GM21529 (cell line): ENCODE measurements at regions not wholly inside any gene's neighbourhood (a gene's known extent, or its start where the extent isn't known, plus 50 kb on each side); places are given as distances from the start of the nearest gene placed in this dataset.

ENCODE experiments used
- ATAC-seq: cut with Tn5 transposase; IDR thresholded peaks from one replicate; pipeline ENCODE4 v1.9.1; 2021; ENCODE audit not compliant: unreplicated experiment

GRCh38 chr14:71321574-71322315 is 414.5 kb downstream of the PCNX1 start:
- no peak for ATAC-seq

- ATAC-seq = no peak
Observed at GRCh38 chr14:71322655-71323250, 415.5 kb downstream of the PCNX1 start.

- ATAC-seq = no peak
Observed at GRCh38 chr14:71324767-71325272, 417.6 kb downstream of the PCNX1 start.

GRCh38 chr14:71327691-71328090 is 420.4 kb downstream of the PCNX1 start:
- no peak for ATAC-seq

GRCh38 chr14:71328183-71328582 is 420.9 kb downstream of the PCNX1 start:
- peak; percentile 39 for ATAC-seq

GRCh38 chr14:71328954-71329353 is 421.7 kb downstream of the PCNX1 start:
- no peak for ATAC-seq

GRCh38 chr14:71331403-71331802 is 424.1 kb downstream of the PCNX1 start:
- no peak for ATAC-seq

GRCh38 chr14:71332476-71332875 is 425.2 kb downstream of the PCNX1 start:
- ATAC-seq = no peak

- no peak for ATAC-seq
Observed at GRCh38 chr14:71333705-71334104, 426.4 kb downstream of the PCNX1 start.

- no peak for ATAC-seq
Observed at GRCh38 chr14:71336489-71337192, 429.4 kb downstream of the PCNX1 start.

GRCh38 chr14:71338153-71338552 is 430.9 kb downstream of the PCNX1 start:
- no peak for ATAC-seq

GRCh38 chr14:71339650-71340415 is 432.6 kb downstream of the PCNX1 start:
- ATAC-seq = no peak

- ATAC-seq = no peak
Observed at GRCh38 chr14:71341156-71341555, 433.9 kb downstream of the PCNX1 start.

GRCh38 chr14:71343724-71344123 is 436.5 kb downstream of the PCNX1 start:
- ATAC-seq = no peak

GRCh38 chr14:71344506-71344905 is 437.2 kb downstream of the PCNX1 start:
- ATAC-seq = no peak

GRCh38 chr14:71346685-71347084 is 439.4 kb downstream of the PCNX1 start:
- no peak for ATAC-seq

GRCh38 chr14:71348394-71348793 is 441.1 kb downstream of the PCNX1 start:
- no peak for ATAC-seq

GRCh38 chr14:71348817-71349216 is 441.6 kb downstream of the PCNX1 start:
- ATAC-seq = no peak

GRCh38 chr14:71354142-71354541 is 446.9 kb downstream of the PCNX1 start:
- no peak for ATAC-seq

- no peak for ATAC-seq
Observed at GRCh38 chr14:71354801-71355200, 447.5 kb downstream of the PCNX1 start.
